A549 (cell line): ENCODE measurements at regions not wholly inside any gene's neighbourhood (a gene's known extent, or its start where the extent isn't known, plus 50 kb on each side); places are given as distances from the start of the nearest gene placed in this dataset.

Experiments
- ATAC-seq, 2 experiments: fragments of 200-7000 bp in 1 of 2; fragments of >200 bp in 1 of 2; cut with Nextera tagmentation in 1 of 2; cut with Tn5 transposase in 1 of 2; 3 replicates each; pipeline versions ENCODE4 v1.8.0 to v1.9.1; 2018 to 2020; ENCODE audit warnings: mild to moderate bottlenecking in 1 of 2, moderate library complexity in 1 of 2
- CTCF ChIA-PET: fragments of 300-600 bp; sonication (Branson Sonifier 250); formaldehyde crosslinking; extraction: SDS; loops from one replicate; lab custom pipeline; 2021; ENCODE audit warnings: antibody characterized with exemption, inconsistent platforms; lab: Yijun Ruan, JAX
- POLR2A ChIA-PET: fragments of 350-600 bp; formaldehyde crosslinking; extraction: SDS; loops from one replicate; lab custom pipeline; 2021; ENCODE audit warnings: antibody characterized with exemption, inconsistent platforms; lab: Yijun Ruan, JAX
- DNase-seq, 2 experiments: peaks; one replicate each; pipeline versions ENCODE4 v3.0.0 to v3.0.0-alpha.2; 2011 to 2016; ENCODE audit warnings: low read depth in 1 of 2, low spot score in 1 of 2
- FAIRE-seq: peaks from 2 replicates; lab custom pipeline; 2011; peaks lifted over from hg19 to GRCh38; lab: Jason Lieb, UNC
- H3K27ac ChIP-seq, 2 experiments: fragments of >200 bp; sonication (Bioruptor Twin); formaldehyde crosslinking; 3 replicates each; pipeline ENCODE4 v1.5.1; 2016 to 2017
- H3K4me1 ChIP-seq: fragments of >200 bp; sonication (Bioruptor Twin); formaldehyde crosslinking; 3 replicates; pipeline ENCODE4 v1.6.1; 2016
- H3K4me2 ChIP-seq: fragments of >200 bp; sonication (Bioruptor Twin); formaldehyde crosslinking; 3 replicates; pipeline ENCODE4 v1.6.1; 2016
- H3K4me3 ChIP-seq: fragments of >200 bp; sonication (Bioruptor Twin); formaldehyde crosslinking; 3 replicates; pipeline ENCODE4 v1.5.1; 2016
- H3K9me3 ChIP-seq: fragments of >200 bp; sonication (Bioruptor Twin); formaldehyde crosslinking; 3 replicates; pipeline ENCODE4 v1.6.1; 2016
- CBX8 ChIP-seq: fragments of 200-600 bp; sonication (generic); IDR thresholded peaks from 2 replicates; pipeline ENCODE4 v1.6.1; 2016
- ELK1 ChIP-seq: fragments of 150-350 bp; IDR thresholded peaks from 2 replicates; pipeline ENCODE4 v1.6.1; 2014; ENCODE audit warnings: low read depth, mild to moderate bottlenecking, low read length
- ESRRA ChIP-seq: fragments of 150-350 bp; IDR thresholded peaks from 2 replicates; pipeline ENCODE4 v1.6.1; 2014; ENCODE audit warnings: mild to moderate bottlenecking, low read length, borderline replicate concordance
- FOSL2 ChIP-seq, 2 experiments: fragments of 450-650 bp in 1 of 2; fragments of >200 bp in 1 of 2; sonication (Bioruptor Twin) in 1 of 2; formaldehyde crosslinking; IDR thresholded peaks; 2 replicates each; pipeline versions ENCODE4 v1.5.0 to v1.6.1; 2016 to 2020; ENCODE audit warnings: mild to moderate bottlenecking in 1 of 2, moderate library complexity in 1 of 2
- FOXS1 ChIP-seq: fragments of 250-450 bp; sonication (Bioruptor Pico); IDR thresholded peaks from 2 replicates; pipeline ENCODE4 v1.5.0; 2020; ENCODE audit warnings: mild to moderate bottlenecking, moderate library complexity
- HDAC2 ChIP-seq: fragments of 200-600 bp; sonication (generic); IDR thresholded peaks from 2 replicates; pipeline ENCODE4 v1.6.1; 2016
- HEYL ChIP-seq: fragments of 250-450 bp; sonication (Bioruptor Pico); IDR thresholded peaks from 2 replicates; pipeline ENCODE4 v1.8.0; 2021; ENCODE audit warnings: mild to moderate bottlenecking, moderate library complexity
- HMGXB4 ChIP-seq: fragments of 250-450 bp; sonication (Bioruptor Pico); IDR thresholded peaks from 2 replicates; pipeline ENCODE4 v1.5.0; 2021; ENCODE audit warnings: mild to moderate bottlenecking, moderate library complexity, borderline replicate concordance
- HOXB5 ChIP-seq: fragments of 250-450 bp; sonication (Bioruptor Pico); IDR thresholded peaks from 2 replicates; pipeline ENCODE4 v1.5.0; 2020; ENCODE audit warnings: mild to moderate bottlenecking, moderate library complexity
- JUN ChIP-seq, 2 experiments: fragments of >200 bp; sonication (Bioruptor Twin); formaldehyde crosslinking; IDR thresholded peaks; 2 replicates in 1 of 2; 3 replicates in 1 of 2; pipeline ENCODE4 v1.6.1; 2016 to 2017
- JUNB ChIP-seq: fragments of >200 bp; sonication (Bioruptor Twin); formaldehyde crosslinking; IDR thresholded peaks from 2 replicates; pipeline ENCODE4 v1.6.1; 2016
- KDM1A ChIP-seq: fragments of 200-600 bp; sonication (generic); IDR thresholded peaks from 2 replicates; pipeline ENCODE4 v1.6.1; 2016; ENCODE audit warnings: low read depth, mild to moderate bottlenecking
- KDM5A ChIP-seq: fragments of 200-600 bp; sonication (generic); IDR thresholded peaks from 2 replicates; pipeline ENCODE4 v1.6.1; 2016; ENCODE audit warnings: antibody characterized with exemption, mild to moderate bottlenecking
- NFE2L2 ChIP-seq: fragments of 150-350 bp; conservative IDR thresholded peaks from 2 replicates; pipeline ENCODE4 v1.6.1; 2014; ENCODE audit warnings: low read length
- POLR2A ChIP-seq: IDR thresholded peaks from 2 replicates; pipeline ENCODE4 v1.6.1; 2012; ENCODE audit warnings: mild to moderate bottlenecking, low read length
- POLR2AphosphoS2 ChIP-seq: conservative IDR thresholded peaks from 2 replicates; pipeline ENCODE4 v1.6.1; 2012; ENCODE audit warnings: low read length, improper control_type of control experiment, inconsistent platforms
- RAD21 ChIP-seq, 2 experiments: fragments of >200 bp in 1 of 2; sonication (Bioruptor Twin) in 1 of 2; formaldehyde crosslinking in 1 of 2; IDR thresholded peaks in 1 of 2; conservative IDR thresholded peaks in 1 of 2; 2 replicates in 1 of 2; 3 replicates in 1 of 2; pipeline ENCODE4 v1.6.1; 2012 to 2018; ENCODE audit warnings: inconsistent platforms in 1 of 2
- RARB ChIP-seq: fragments of 250-450 bp; sonication (Bioruptor Pico); IDR thresholded peaks from 2 replicates; pipeline ENCODE4 v1.8.0; 2021; ENCODE audit warnings: mild to moderate bottlenecking, moderate library complexity
- RNF2 ChIP-seq: fragments of 200-600 bp; sonication (generic); IDR thresholded peaks from 2 replicates; pipeline ENCODE4 v1.6.1; 2016; ENCODE audit warnings: low read depth, mild to moderate bottlenecking, antibody characterized with exemption, moderate library complexity, borderline replicate concordance
- SREBF2 ChIP-seq: fragments of 450-650 bp; IDR thresholded peaks from 2 replicates; pipeline ENCODE4 v1.6.1; 2014; ENCODE audit warnings: mild to moderate bottlenecking, moderate library complexity
- WGBS: methylation state at CpG from one replicate; pipeline ENCODE4 v1.1.6; 2017; ENCODE audit errors: missing lambda C conversion rate; 5-methylcytosine and 5-hydroxymethylcytosine counted together
- TF ChIP-seq, protein P1 (sequence below): IDR thresholded peaks from 2 replicates; pipeline ENCODE4 v1.6.1; 2012; ENCODE audit warnings: low read depth, borderline replicate concordance

DNA sequence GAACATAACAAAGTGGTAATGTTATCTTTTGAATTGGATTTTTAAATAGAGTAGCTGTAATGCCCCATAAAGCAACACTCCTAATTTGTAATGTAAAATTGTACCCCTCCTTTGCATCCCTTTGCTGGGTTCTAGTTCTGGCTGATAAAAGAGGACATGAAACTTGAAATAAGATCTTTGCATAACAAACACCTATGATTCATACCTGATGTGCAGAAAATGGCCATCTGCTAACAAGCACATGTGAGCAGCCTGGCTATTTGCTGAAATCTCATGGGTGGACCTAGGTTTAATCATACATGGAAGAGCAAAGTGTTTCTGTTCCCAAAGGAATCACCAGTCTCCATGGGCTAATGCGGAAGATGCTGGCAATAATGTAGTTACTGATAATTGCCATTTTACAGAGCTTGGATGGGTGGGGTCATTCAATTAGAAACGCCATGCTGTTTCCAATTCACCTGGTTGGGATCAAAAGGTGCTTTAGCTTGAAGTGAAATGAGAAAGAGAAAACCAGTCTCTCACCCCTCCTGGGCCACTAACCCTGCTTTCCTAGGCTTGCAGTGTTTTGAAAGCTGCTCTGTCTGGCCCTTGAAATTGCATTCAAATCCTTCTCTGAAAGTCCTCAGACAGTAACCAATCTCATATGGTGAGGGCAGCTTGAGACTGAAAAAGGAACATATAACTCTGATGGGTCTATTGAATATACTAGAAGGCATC is 585.1 kb downstream of the TLE4 start:
- no peak overlapping the region for H3K4me2 ChIP-seq
- DNase-seq (no peak), ATAC-seq (no peak), FAIRE-seq (no peak)
- TF ChIP-seq NFE2L2: no peak
- TF ChIP-seq CBX8: no peak
- TF ChIP-seq JUN (IDR thresholded peaks at IDR 0.05): no peak
- no peak for TF ChIP-seq ESRRA
- TF ChIP-seq ELK1: no peak
- TF ChIP-seq KDM5A: no peak
- no peak for TF ChIP-seq POLR2A
- no peak for TF ChIP-seq RAD21 (conservative IDR thresholded peaks at IDR 0.05 in 1 of 2, IDR thresholded peaks at IDR 0.05 in 1 of 2)
- no peaks in the 10 kb centered on the region for H3K4me1 ChIP-seq
- H3K27ac ChIP-seq: no peak overlapping the region
- WGBS: 43% methylated on average over 2 of the region's 2 CpGs
- no peaks in the 10 kb centered on the region for H3K9me3 ChIP-seq
- no peak overlapping the region for H3K4me3 ChIP-seq
- ChIA-PET CTCF (no interaction called here), POLR2A (no interaction called here)

GRCh38 chr9:80156262-80156661 is 584.5 kb downstream of the TLE4 start:
- Histone ChIP-seq H3K9me3 (no peaks in the 10 kb centered on the region), H3K27ac (no peak overlapping the region), H3K4me2 (no peak overlapping the region), H3K4me1 (no peaks in the 10 kb centered on the region), H3K4me3 (no peak overlapping the region)
- ATAC-seq (no peak), DNase-seq (no peak), FAIRE-seq (no peak)
- ChIA-PET POLR2A (no interaction called here), CTCF (no interaction called here)
- WGBS: 48% methylated on average over 2 of the region's 2 CpGs
- no peak for TF ChIP-seq FOSL2 (IDR thresholded peaks at IDR 0.05)
- no peak for TF ChIP-seq FOSL2 (CRISPR knock-in tag; IDR thresholded peaks at IDR 0.05)

GRCh38 chr9:80147866-80148265 is 576.1 kb downstream of the TLE4 start:
- no peak overlapping the region for H3K27ac ChIP-seq
- no peak for ATAC-seq
- 48% methylated on average over 3 of the region's 3 CpGs for WGBS
- no peak for TF ChIP-seq POLR2AphosphoS2
- no peak for TF ChIP-seq JUNB
- TF ChIP-seq, protein P1, sequence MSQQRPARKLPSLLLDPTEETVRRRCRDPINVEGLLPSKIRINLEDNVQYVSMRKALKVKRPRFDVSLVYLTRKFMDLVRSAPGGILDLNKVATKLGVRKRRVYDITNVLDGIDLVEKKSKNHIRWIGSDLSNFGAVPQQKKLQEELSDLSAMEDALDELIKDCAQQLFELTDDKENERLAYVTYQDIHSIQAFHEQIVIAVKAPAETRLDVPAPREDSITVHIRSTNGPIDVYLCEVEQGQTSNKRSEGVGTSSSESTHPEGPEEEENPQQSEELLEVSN: no peak
- no peak for TF ChIP-seq FOXS1 (CRISPR knock-in tag)
- TF ChIP-seq HEYL (CRISPR knock-in tag): no peak
- TF ChIP-seq KDM1A: no peak
- no peak for TF ChIP-seq RNF2
- no peak for TF ChIP-seq HOXB5 (CRISPR knock-in tag)
- TF ChIP-seq RARB (CRISPR knock-in tag): no peak
- TF ChIP-seq HMGXB4 (CRISPR knock-in tag): no peak
- TF ChIP-seq SREBF2: no peak
- no peak for TF ChIP-seq HDAC2
- TF ChIP-seq, all 56 proteins: peak for 0
- Histone ChIP-seq H3K9me3 (no peaks in the 10 kb centered on the region), H3K4me2 (no peak overlapping the region), H3K4me3 (no peak overlapping the region), H3K4me1 (no peaks in the 10 kb centered on the region)
- ChIA-PET POLR2A (no interaction called here), CTCF (interaction anchor here (0.7 kb wide), 1 partner anchor 25 kb away, joined by 3 read pairs; no protein-coding TSS in a partner anchor)
- DNase-seq (no peak), FAIRE-seq (no peak)
